HL-60 (cell line): ENCODE measurements at regions not wholly inside any gene's neighbourhood (a gene's known extent, or its start where the extent isn't known, plus 50 kb on each side); places are given as distances from the start of the nearest gene placed in this dataset.

ENCODE experiments used
- DNase-seq, 2 experiments: peaks; one replicate each; pipeline ENCODE4 v3.0.0-alpha.2; 2010 to 2020; ENCODE audit warnings: low read depth in 1 of 2, low spot score in 1 of 2
- H3K27ac ChIP-seq: fragments of 250-450 bp; sonication (Bioruptor Pico); replicated peaks from 2 replicates; pipeline ENCODE4 v1.5.1; 2020; ENCODE audit warnings: mild to moderate bottlenecking, moderate library complexity
- H3K27me3 ChIP-seq: fragments of 250-450 bp; sonication (Bioruptor Pico); 2 replicates; pipeline ENCODE4 v1.5.1; 2021; ENCODE audit warnings: mild to moderate bottlenecking, moderate library complexity; ENCODE audit not compliant: insufficient read depth, poor library complexity, severe bottlenecking
- H3K4me3 ChIP-seq: replicated peaks from 2 replicates; pipeline ENCODE4 v1.5.1; 2011; ENCODE audit warnings: mild to moderate bottlenecking, control low read depth, low read length; ENCODE audit not compliant: insufficient read depth
- CTCF ChIP-seq: IDR thresholded peaks from one replicate; pipeline ENCODE4 v1.5.1; 2011; ENCODE audit warnings: low read length, control low read depth, inconsistent platforms; ENCODE audit not compliant: insufficient read depth
- GABPA ChIP-seq: IDR thresholded peaks from 2 replicates; pipeline ENCODE4 v1.6.1; 2012; ENCODE audit warnings: low read depth
- POLR2AphosphoS5 ChIP-seq: IDR thresholded peaks from 2 replicates; pipeline ENCODE4 v1.6.1; 2012; ENCODE audit warnings: low read depth
- SPI1 ChIP-seq: IDR thresholded peaks from 2 replicates; pipeline ENCODE4 v1.6.1; 2012; ENCODE audit warnings: low read depth, mild to moderate bottlenecking, borderline replicate concordance
- TF ChIP-seq, protein P1 (sequence below): IDR thresholded peaks from 2 replicates; pipeline ENCODE4 v1.6.1; 2012; ENCODE audit warnings: low read depth; ENCODE audit not compliant: insufficient replicate concordance

- H3K27ac ChIP-seq = peak overlapping the region; percentile 96
- DNase-seq = no peak
- H3K27me3 ChIP-seq = no peaks in the 10 kb centered on the region
- TF ChIP-seq GABPA (no peak), CTCF (no peak), POLR2AphosphoS5 (no peak), SPI1 (no peak)
- TF ChIP-seq, protein P1, sequence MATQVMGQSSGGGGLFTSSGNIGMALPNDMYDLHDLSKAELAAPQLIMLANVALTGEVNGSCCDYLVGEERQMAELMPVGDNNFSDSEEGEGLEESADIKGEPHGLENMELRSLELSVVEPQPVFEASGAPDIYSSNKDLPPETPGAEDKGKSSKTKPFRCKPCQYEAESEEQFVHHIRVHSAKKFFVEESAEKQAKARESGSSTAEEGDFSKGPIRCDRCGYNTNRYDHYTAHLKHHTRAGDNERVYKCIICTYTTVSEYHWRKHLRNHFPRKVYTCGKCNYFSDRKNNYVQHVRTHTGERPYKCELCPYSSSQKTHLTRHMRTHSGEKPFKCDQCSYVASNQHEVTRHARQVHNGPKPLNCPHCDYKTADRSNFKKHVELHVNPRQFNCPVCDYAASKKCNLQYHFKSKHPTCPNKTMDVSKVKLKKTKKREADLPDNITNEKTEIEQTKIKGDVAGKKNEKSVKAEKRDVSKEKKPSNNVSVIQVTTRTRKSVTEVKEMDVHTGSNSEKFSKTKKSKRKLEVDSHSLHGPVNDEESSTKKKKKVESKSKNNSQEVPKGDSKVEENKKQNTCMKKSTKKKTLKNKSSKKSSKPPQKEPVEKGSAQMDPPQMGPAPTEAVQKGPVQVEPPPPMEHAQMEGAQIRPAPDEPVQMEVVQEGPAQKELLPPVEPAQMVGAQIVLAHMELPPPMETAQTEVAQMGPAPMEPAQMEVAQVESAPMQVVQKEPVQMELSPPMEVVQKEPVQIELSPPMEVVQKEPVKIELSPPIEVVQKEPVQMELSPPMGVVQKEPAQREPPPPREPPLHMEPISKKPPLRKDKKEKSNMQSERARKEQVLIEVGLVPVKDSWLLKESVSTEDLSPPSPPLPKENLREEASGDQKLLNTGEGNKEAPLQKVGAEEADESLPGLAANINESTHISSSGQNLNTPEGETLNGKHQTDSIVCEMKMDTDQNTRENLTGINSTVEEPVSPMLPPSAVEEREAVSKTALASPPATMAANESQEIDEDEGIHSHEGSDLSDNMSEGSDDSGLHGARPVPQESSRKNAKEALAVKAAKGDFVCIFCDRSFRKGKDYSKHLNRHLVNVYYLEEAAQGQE = no peak
- H3K4me3 ChIP-seq = no peak overlapping the region
These were observed 218.1 kb upstream of the RTL1 start for GRCh38 chr14:101121508-101122139.

- DNase-seq = no peak
- H3K27me3 ChIP-seq = no peaks in the 10 kb centered on the region
- no peak overlapping the region for H3K4me3 ChIP-seq
- H3K27ac ChIP-seq = no peak overlapping the region
- TF ChIP-seq GABPA (no peak), SPI1 (no peak), CTCF (no peak), POLR2AphosphoS5 (no peak)
These were observed 219.0 kb upstream of the RTL1 start for GRCh38 chr14:101122237-101123141.

GRCh38 chr14:101123618-101124510 lies 220.3 kb upstream of the RTL1 start:
- Histone ChIP-seq H3K27me3 (no peaks in the 10 kb centered on the region), H3K4me3 (no peak overlapping the region)
- TF ChIP-seq CTCF (no peak), SPI1 (no peak), GABPA (no peak), POLR2AphosphoS5 (no peak)
- TF ChIP-seq, protein P1 = no peak

More at GRCh38 chr14:101123618-101124510, 220.3 kb upstream of the RTL1 start:
- no peak overlapping the region for H3K27ac ChIP-seq
- DNase-seq = no peak
